ENCODE measurements at regions not wholly inside any gene's neighbourhood (a gene's known extent, or its start where the extent isn't known, plus 50 kb on each side); places are given as distances from the start of the nearest gene placed in this dataset.
A peak's percentile ranks its signal among the peaks of the same experiment; 100 is the strongest.

DNA sequence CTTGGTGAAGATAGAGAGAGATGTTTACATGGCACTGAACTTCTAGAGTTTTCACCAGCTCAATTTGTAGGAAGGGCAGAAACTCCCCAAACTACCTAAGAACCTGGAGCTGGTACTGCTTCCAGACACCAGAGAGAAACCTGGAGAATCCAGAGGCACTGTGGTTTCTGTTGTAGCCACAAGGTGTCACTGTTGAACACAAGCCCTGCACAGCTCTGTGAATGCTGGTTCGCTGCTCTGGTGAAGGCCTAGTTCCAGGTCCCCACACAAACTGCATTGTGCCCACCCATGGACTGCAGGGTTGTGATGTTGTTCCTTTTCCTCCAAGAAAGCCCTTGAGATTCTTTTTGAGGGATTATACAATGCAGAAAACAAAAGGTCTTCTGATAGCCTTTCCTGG lies 150.5 kb upstream of the HS6ST1 start:
- intact Hi-C loops (cut with micrococcal nuclease) (no loop called here), dilution Hi-C loops (cut with MboI; ENCODE audit: extremely low pct_ligation_motif_present, low sequenced_read_pairs) (no loop called here)
- DNase-seq (ENCODE audit: low read depth, low spot score) (no peak), FAIRE-seq (no peak)
- Histone ChIP-seq H3K4me2 (ENCODE audit: insufficient read depth, low read length) (no peak overlapping the region), H3K9me1 (replicated peaks; ENCODE audit: control insufficient read depth, extremely low read depth, insufficient read depth, low read length) (no peaks in the 10 kb centered on the region), H3K4me3 (replicated peaks in 1 of 3; ENCODE audit: insufficient read depth in 1 of 3, low read depth in 1 of 3, low read length in 3 of 3) (no peak overlapping the region), H3K36me3 (ENCODE audit: control insufficient read depth in 2 of 2, extremely low read depth in 1 of 2, insufficient read depth in 2 of 2, low read length in 2 of 2) (no peaks in the 10 kb centered on the region), H3K27ac (ENCODE audit: insufficient read depth, low read depth, low read length) (no peak overlapping the region), H3K4me1 (ENCODE audit: control insufficient read depth, extremely low read depth, insufficient read depth, low read length) (no peaks in the 10 kb centered on the region), H3K9ac (replicated peaks; ENCODE audit: extremely low read depth, insufficient read depth, low read length) (no peak overlapping the region), H3K9me3 (replicated peaks; ENCODE audit: control insufficient read depth, insufficient read depth, low read length) (no peaks in the 10 kb centered on the region), H4K20me1 (replicated peaks; ENCODE audit: control insufficient read depth, extremely low read depth, insufficient read depth, low read length) (no peaks in the 10 kb centered on the region), H3K79me2 (ENCODE audit: control insufficient read depth, insufficient read depth, low read length) (no peaks in the 10 kb centered on the region), H3K27me3 (ENCODE audit: control insufficient read depth in 2 of 2, insufficient read depth in 2 of 2, low read length in 2 of 2) (no peaks in the 10 kb centered on the region), H2AFZ (ENCODE audit: low read depth, low read length) (no peak overlapping the region)
- CTCF ChIA-PET = no interaction called here
- TF ChIP-seq MAX (IDR thresholded peaks at IDR 0.05; ENCODE audit: insufficient read depth, insufficient read length) (no peak), MYC (IDR thresholded peaks at IDR 0.05; ENCODE audit: low read depth, low read length) (no peak), FOS (IDR thresholded peaks at IDR 0.05; ENCODE audit: borderline replicate concordance, insufficient read depth, low read length) (no peak), JUN (IDR thresholded peaks at IDR 0.05; ENCODE audit: borderline replicate concordance, insufficient read depth, insufficient read length, low read depth) (no peak), POLR2A (IDR thresholded peaks at IDR 0.05; ENCODE audit: low read depth, low read length) (no peak), POLR2AphosphoS5 (IDR thresholded peaks at IDR 0.05; ENCODE audit: insufficient read depth, low read depth, low read length) (no peak), CTCF (IDR thresholded peaks at IDR 0.05; ENCODE audit: extremely low read depth in 1 of 2, insufficient read depth in 1 of 2, low read depth in 1 of 2, low read length in 2 of 2) (peak; percentile 24 to 37)
- POLR2A ChIA-PET = no interaction called here
- BruUV-seq (replicated peaks) = no TSS peak

GRCh38 chr2:128469875-128470274 lies 151.2 kb upstream of the HS6ST1 start:
- intact Hi-C loops (cut with micrococcal nuclease) = no loop called here
- no peak overlapping the region for H3K4me3 ChIP-seq (replicated peaks in 1 of 3; ENCODE audit: insufficient read depth in 1 of 3, low read depth in 1 of 3, low read length in 3 of 3)
- DNase-seq (ENCODE audit: low read depth, low spot score) = no peak
- H3K4me2 ChIP-seq (ENCODE audit: insufficient read depth, low read length) = no peak overlapping the region
- H3K36me3 ChIP-seq (ENCODE audit: control insufficient read depth in 2 of 2, extremely low read depth in 1 of 2, insufficient read depth in 2 of 2, low read length in 2 of 2) = no peaks in the 10 kb centered on the region
- no peaks in the 10 kb centered on the region for H3K4me1 ChIP-seq (ENCODE audit: control insufficient read depth, extremely low read depth, insufficient read depth, low read length)
- no peaks in the 10 kb centered on the region for H3K9me1 ChIP-seq (replicated peaks; ENCODE audit: control insufficient read depth, extremely low read depth, insufficient read depth, low read length)
- dilution Hi-C loops (cut with MboI; ENCODE audit: extremely low pct_ligation_motif_present, low sequenced_read_pairs) = no loop called here
- H4K20me1 ChIP-seq (replicated peaks; ENCODE audit: control insufficient read depth, extremely low read depth, insufficient read depth, low read length) = no peaks in the 10 kb centered on the region
- H2AFZ ChIP-seq (ENCODE audit: low read depth, low read length) = no peak overlapping the region
- no TSS peak for BruUV-seq (replicated peaks)
- FAIRE-seq = no peak
- ChIA-PET CTCF (no interaction called here), POLR2A (no interaction called here)
- H3K9ac ChIP-seq (replicated peaks; ENCODE audit: extremely low read depth, insufficient read depth, low read length) = no peak overlapping the region
- H3K27me3 ChIP-seq (ENCODE audit: control insufficient read depth in 2 of 2, insufficient read depth in 2 of 2, low read length in 2 of 2) = no peaks in the 10 kb centered on the region
- no peak overlapping the region for H3K27ac ChIP-seq (ENCODE audit: insufficient read depth, low read depth, low read length)
- no peaks in the 10 kb centered on the region for H3K79me2 ChIP-seq (ENCODE audit: control insufficient read depth, insufficient read depth, low read length)
- H3K9me3 ChIP-seq (replicated peaks; ENCODE audit: control insufficient read depth, insufficient read depth, low read length) = no peaks in the 10 kb centered on the region
- TF ChIP-seq FOS (IDR thresholded peaks at IDR 0.05; ENCODE audit: borderline replicate concordance, insufficient read depth, low read length) = no peak
- no peak for TF ChIP-seq POLR2A (IDR thresholded peaks at IDR 0.05; ENCODE audit: low read depth, low read length)
- TF ChIP-seq POLR2AphosphoS5 (IDR thresholded peaks at IDR 0.05; ENCODE audit: insufficient read depth, low read depth, low read length) = no peak
- no peak for TF ChIP-seq EZH2 (IDR thresholded peaks at IDR 0.05; ENCODE audit: borderline replicate concordance, low read depth, low read length, severe bottlenecking)
- TF ChIP-seq MAX (IDR thresholded peaks at IDR 0.05; ENCODE audit: insufficient read depth, insufficient read length) = no peak
- no peak for TF ChIP-seq MYC (IDR thresholded peaks at IDR 0.05; ENCODE audit: low read depth, low read length)
- TF ChIP-seq JUN (IDR thresholded peaks at IDR 0.05; ENCODE audit: borderline replicate concordance, insufficient read depth, insufficient read length, low read depth) = no peak
- no peak for TF ChIP-seq GATA2 (IDR thresholded peaks at IDR 0.05; ENCODE audit: insufficient read depth, insufficient read length, low read depth, low read length)
- TF ChIP-seq CTCF (IDR thresholded peaks at IDR 0.05; ENCODE audit: extremely low read depth in 1 of 2, insufficient read depth in 1 of 2, low read depth in 1 of 2, low read length in 2 of 2) = no peak
